ENCODE measurements at regions not wholly inside any gene's neighbourhood (a gene's known extent, or its start where the extent isn't known, plus 50 kb on each side); places are given as distances from the start of the nearest gene placed in this dataset.

- H3K4me3 ChIP-seq (ENCODE audit: severe bottlenecking): no peak overlapping the region
- TF ChIP-seq CTCF (IDR thresholded peaks at IDR 0.05; ENCODE audit: poor library complexity, severe bottlenecking): no peak
These were observed 535.8 kb upstream of the SGCG start for GRCh38 chr13:22644941-22645340.

GRCh38 chr13:22647156-22647850, 533.5 kb upstream of the SGCG start:
- Histone ChIP-seq H3K36me3 (ENCODE audit: low read depth) (no peaks in the 10 kb centered on the region), H3K27me3 (ENCODE audit: insufficient read depth, poor library complexity, severe bottlenecking) (peaks cover 7% of the 10 kb centered on the region), H3K27ac (ENCODE audit: poor library complexity, severe bottlenecking) (no peak overlapping the region), H3K4me3 (ENCODE audit: severe bottlenecking) (no peak overlapping the region), H3K9me3 (ENCODE audit: severe bottlenecking) (no peaks in the 10 kb centered on the region), H3K4me1 (ENCODE audit: insufficient read depth, poor library complexity, severe bottlenecking) (no peaks in the 10 kb centered on the region)
- TF ChIP-seq CTCF (IDR thresholded peaks at IDR 0.05; ENCODE audit: poor library complexity, severe bottlenecking): no peak
- ATAC-seq (ENCODE audit: low read depth): no peak
- DNase-seq (ENCODE audit: low spot score): no peak

More at GRCh38 chr13:22644941-22645340, 535.8 kb upstream of the SGCG start:
- H3K36me3 ChIP-seq (ENCODE audit: low read depth): no peaks in the 10 kb centered on the region
- no peak for ATAC-seq (ENCODE audit: low read depth)
- H3K27ac ChIP-seq (ENCODE audit: poor library complexity, severe bottlenecking): no peak overlapping the region
- H3K27me3 ChIP-seq (ENCODE audit: insufficient read depth, poor library complexity, severe bottlenecking): peaks cover 22% of the 10 kb centered on the region
- H3K9me3 ChIP-seq (ENCODE audit: severe bottlenecking): no peaks in the 10 kb centered on the region
- DNase-seq (ENCODE audit: low spot score): no peak
- H3K4me1 ChIP-seq (ENCODE audit: insufficient read depth, poor library complexity, severe bottlenecking): no peaks in the 10 kb centered on the region

- Histone ChIP-seq H3K36me3 (ENCODE audit: low read depth) (no peaks in the 10 kb centered on the region), H3K27me3 (ENCODE audit: insufficient read depth, poor library complexity, severe bottlenecking) (peaks cover 7% of the 10 kb centered on the region), H3K4me3 (ENCODE audit: severe bottlenecking) (no peak overlapping the region), H3K4me1 (ENCODE audit: insufficient read depth, poor library complexity, severe bottlenecking) (no peaks in the 10 kb centered on the region), H3K27ac (ENCODE audit: poor library complexity, severe bottlenecking) (no peak overlapping the region), H3K9me3 (ENCODE audit: severe bottlenecking) (no peaks in the 10 kb centered on the region)
- TF ChIP-seq CTCF (IDR thresholded peaks at IDR 0.05; ENCODE audit: poor library complexity, severe bottlenecking): no peak
- DNase-seq (ENCODE audit: low spot score): no peak
- ATAC-seq (ENCODE audit: low read depth): no peak
These were observed 532.4 kb upstream of the SGCG start for GRCh38 chr13:22648320-22648801.

- H3K4me1 ChIP-seq (ENCODE audit: insufficient read depth, poor library complexity, severe bottlenecking): no peaks in the 10 kb centered on the region
- no peaks in the 10 kb centered on the region for H3K27me3 ChIP-seq (ENCODE audit: insufficient read depth, poor library complexity, severe bottlenecking)
- ATAC-seq (ENCODE audit: low read depth) (no peak), DNase-seq (ENCODE audit: low spot score) (no peak)
- no peak for TF ChIP-seq CTCF (IDR thresholded peaks at IDR 0.05; ENCODE audit: poor library complexity, severe bottlenecking)
- H3K9me3 ChIP-seq (ENCODE audit: severe bottlenecking): no peaks in the 10 kb centered on the region
- no peak overlapping the region for H3K27ac ChIP-seq (ENCODE audit: poor library complexity, severe bottlenecking)
- no peak overlapping the region for H3K4me3 ChIP-seq (ENCODE audit: severe bottlenecking)
- H3K36me3 ChIP-seq (ENCODE audit: low read depth): no peaks in the 10 kb centered on the region
These were observed 528.0 kb upstream of the SGCG start for GRCh38 chr13:22652796-22653195.

GRCh38 chr13:22653866-22654265, 526.9 kb upstream of the SGCG start:
- H3K4me1 ChIP-seq (ENCODE audit: insufficient read depth, poor library complexity, severe bottlenecking): no peaks in the 10 kb centered on the region
- ATAC-seq (ENCODE audit: low read depth) (no peak), DNase-seq (ENCODE audit: low spot score) (no peak)
- H3K4me3 ChIP-seq (ENCODE audit: severe bottlenecking): no peak overlapping the region
- H3K27me3 ChIP-seq (ENCODE audit: insufficient read depth, poor library complexity, severe bottlenecking): no peaks in the 10 kb centered on the region
- TF ChIP-seq CTCF (IDR thresholded peaks at IDR 0.05; ENCODE audit: poor library complexity, severe bottlenecking): no peak
- H3K9me3 ChIP-seq (ENCODE audit: severe bottlenecking): no peaks in the 10 kb centered on the region
- H3K36me3 ChIP-seq (ENCODE audit: low read depth): no peaks in the 10 kb centered on the region
- no peak overlapping the region for H3K27ac ChIP-seq (ENCODE audit: poor library complexity, severe bottlenecking)
